PC-9 (cell line): ENCODE measurements at regions not wholly inside any gene's neighbourhood (a gene's known extent, or its start where the extent isn't known, plus 50 kb on each side); places are given as distances from the start of the nearest gene placed in this dataset.
"Not testable (repeated sequence)": the region's sequence is repeated elsewhere in the genome, so short reads cannot be mapped to it uniquely, and the experiment has no call there.

Experiments used
- BruUV-seq: library from RNA; stranded (reverse); fragments of 400-500 nt; replicated peaks from 2 replicates; lab custom pipeline; 2021; lab: Mats Ljungman, UMichigan
- CTCF ChIA-PET: fragments of 300-600 bp; sonication (Branson Sonifier 250); formaldehyde crosslinking; loops from one replicate; lab custom pipeline; 2022; ENCODE audit warnings: antibody characterized with exemption; lab: Charles Lee
- POLR2A ChIA-PET: fragments of 300-600 bp; sonication (Branson Sonifier 250); formaldehyde crosslinking; loops from one replicate; lab custom pipeline; 2022; ENCODE audit warnings: antibody characterized with exemption; ENCODE audit not compliant: unreplicated experiment; lab: Charles Lee
- DNase-seq, 2 experiments: peaks; one replicate each; pipeline versions ENCODE4 v3.0.0 to v3.0.0-alpha.2; 2015 to 2022; ENCODE audit warnings: mixed read lengths in 1 of 2
- H2AFZ ChIP-seq: fragments of 200-600 bp; sonication (generic); 2 replicates; pipeline ENCODE4 v1.8.1; 2017; ENCODE audit warnings: antibody characterized with exemption
- H3F3A ChIP-seq: fragments of 200-600 bp; sonication (generic); 2 replicates; pipeline ENCODE4 v1.8.1; 2017; ENCODE audit warnings: antibody characterized with exemption, mild to moderate bottlenecking, low read depth; ENCODE audit not compliant: insufficient read depth
- H3K27ac ChIP-seq: fragments of 200-600 bp; sonication (generic); 2 replicates; pipeline ENCODE4 v1.6.1; 2016; ENCODE audit warnings: mixed run types
- H3K27me3 ChIP-seq: fragments of 200-600 bp; sonication (generic); 2 replicates; pipeline ENCODE4 v1.6.1; 2016; ENCODE audit warnings: low read depth, mixed run types; ENCODE audit not compliant: insufficient read depth
- H3K36me3 ChIP-seq: fragments of 200-600 bp; sonication (generic); 2 replicates; pipeline ENCODE4 v1.6.1; 2016; ENCODE audit warnings: low read depth, mixed run types
- H3K4me1 ChIP-seq: fragments of 200-600 bp; sonication (generic); replicated peaks from 2 replicates; pipeline ENCODE4 v1.6.1; 2016; ENCODE audit warnings: mixed run types; ENCODE audit not compliant: insufficient read depth
- H3K4me2 ChIP-seq: fragments of 200-600 bp; sonication (generic); 2 replicates; pipeline ENCODE4 v1.6.1; 2017; ENCODE audit warnings: mixed run types
- H3K4me3 ChIP-seq: fragments of 200-600 bp; sonication (generic); 2 replicates; pipeline ENCODE4 v1.6.1; 2016; ENCODE audit warnings: mixed run types
- H3K79me2 ChIP-seq: fragments of 200-600 bp; sonication (generic); 2 replicates; pipeline ENCODE4 v1.6.1; 2017; ENCODE audit warnings: low read depth, mixed run types
- H3K9me2 ChIP-seq: fragments of 200-600 bp; sonication (generic); 2 replicates; pipeline ENCODE4 v1.8.1; 2017; ENCODE audit warnings: mild to moderate bottlenecking; ENCODE audit not compliant: insufficient read depth
- H3K9me3 ChIP-seq: fragments of 200-600 bp; sonication (generic); 2 replicates; pipeline ENCODE4 v1.8.1; 2016; ENCODE audit warnings: low read depth; ENCODE audit not compliant: insufficient read depth
- H4K20me1 ChIP-seq: fragments of 200-600 bp; sonication (generic); 2 replicates; pipeline ENCODE4 v1.8.1; 2017; ENCODE audit not compliant: insufficient read depth
- EZH2 ChIP-seq: fragments of 200-600 bp; sonication (generic); IDR thresholded peaks from 2 replicates; pipeline ENCODE4 v1.8.0; 2017; ENCODE audit warnings: antibody characterized with exemption, low read depth
- intact Hi-C: fragments of 100-400 bp; cut with micrococcal nuclease; formaldehyde crosslinking; loops from one replicate; pipeline ENCODE4 v1.10.0; 2022; ENCODE audit not compliant: unreplicated experiment
- TF ChIP-seq, protein P1 (sequence below): fragments of 200-600 bp; sonication (generic); conservative IDR thresholded peaks from 2 replicates; pipeline ENCODE4 v1.6.1; 2017; ENCODE audit warnings: mixed run types, antibody characterized with exemption, mild to moderate bottlenecking, moderate library complexity

- Histone ChIP-seq H2AFZ (no peak overlapping the region), H3K27ac (no peak overlapping the region), H3F3A (no peaks in the 10 kb centered on the region), H3K4me3 (no peak overlapping the region), H3K4me1 (no peaks in the 10 kb centered on the region), H3K4me2 (no peak overlapping the region), H3K79me2 (no peaks in the 10 kb centered on the region), H3K9me3 (no peaks in the 10 kb centered on the region), H3K36me3 (no peaks in the 10 kb centered on the region), H3K27me3 (peaks cover 75% of the 10 kb centered on the region), H3K9me2 (no peaks in the 10 kb centered on the region), H4K20me1 (no peaks in the 10 kb centered on the region; the same call in 1 of the 2 replicates)
- no peak for DNase-seq
- TF ChIP-seq EZH2, result no peak
- intact Hi-C loops, result no loop called here
- ChIA-PET CTCF (no interaction called here), POLR2A (no interaction called here)
- no TSS peak for BruUV-seq
Measured at GRCh38 chr6:169975701-169976100, 224.3 kb downstream of the ERMARD start.

DNA sequence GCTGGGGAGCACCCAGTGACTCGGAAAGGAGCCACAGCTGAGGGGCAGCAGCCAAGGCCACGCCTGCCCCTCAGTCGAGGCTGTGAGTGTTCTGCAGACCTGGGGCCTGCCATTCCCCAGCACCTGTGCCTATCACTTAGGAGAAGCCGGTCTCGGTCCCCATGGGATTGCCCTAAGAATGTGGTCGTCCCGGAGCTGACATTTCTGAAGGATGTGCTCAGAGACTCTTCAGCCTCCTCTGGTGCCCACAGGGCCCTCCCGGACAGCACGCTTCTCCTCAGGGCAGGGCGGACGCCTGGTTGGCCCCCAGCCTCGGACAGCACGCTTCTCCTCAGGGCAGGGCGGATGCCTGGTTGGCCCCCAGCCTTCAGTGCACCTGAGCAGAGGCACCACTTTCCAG lies 223.9 kb downstream of the ERMARD start:
- H4K20me1 ChIP-seq, result no peaks in the 10 kb centered on the region; the same call in 1 of the 2 replicates
- H3K79me2 ChIP-seq, result no peaks in the 10 kb centered on the region
- H3F3A ChIP-seq, result no peaks in the 10 kb centered on the region
- H3K4me3 ChIP-seq, result no peak overlapping the region
- H3K4me1 ChIP-seq, result no peaks in the 10 kb centered on the region
- H3K9me2 ChIP-seq, result no peaks in the 10 kb centered on the region
- no peak for DNase-seq
- no peak overlapping the region for H3K27ac ChIP-seq
- no peak overlapping the region for H2AFZ ChIP-seq
- no peaks in the 10 kb centered on the region for H3K36me3 ChIP-seq
- H3K9me3 ChIP-seq, result no peaks in the 10 kb centered on the region
- H3K4me2 ChIP-seq, result no peak overlapping the region
- no peak for TF ChIP-seq EZH2
- TF ChIP-seq, protein P1, sequence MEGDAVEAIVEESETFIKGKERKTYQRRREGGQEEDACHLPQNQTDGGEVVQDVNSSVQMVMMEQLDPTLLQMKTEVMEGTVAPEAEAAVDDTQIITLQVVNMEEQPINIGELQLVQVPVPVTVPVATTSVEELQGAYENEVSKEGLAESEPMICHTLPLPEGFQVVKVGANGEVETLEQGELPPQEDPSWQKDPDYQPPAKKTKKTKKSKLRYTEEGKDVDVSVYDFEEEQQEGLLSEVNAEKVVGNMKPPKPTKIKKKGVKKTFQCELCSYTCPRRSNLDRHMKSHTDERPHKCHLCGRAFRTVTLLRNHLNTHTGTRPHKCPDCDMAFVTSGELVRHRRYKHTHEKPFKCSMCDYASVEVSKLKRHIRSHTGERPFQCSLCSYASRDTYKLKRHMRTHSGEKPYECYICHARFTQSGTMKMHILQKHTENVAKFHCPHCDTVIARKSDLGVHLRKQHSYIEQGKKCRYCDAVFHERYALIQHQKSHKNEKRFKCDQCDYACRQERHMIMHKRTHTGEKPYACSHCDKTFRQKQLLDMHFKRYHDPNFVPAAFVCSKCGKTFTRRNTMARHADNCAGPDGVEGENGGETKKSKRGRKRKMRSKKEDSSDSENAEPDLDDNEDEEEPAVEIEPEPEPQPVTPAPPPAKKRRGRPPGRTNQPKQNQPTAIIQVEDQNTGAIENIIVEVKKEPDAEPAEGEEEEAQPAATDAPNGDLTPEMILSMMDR, result no peak
- intact Hi-C loops, result no loop called here
- ChIA-PET POLR2A (no interaction called here), CTCF (no interaction called here)
- H3K27me3 ChIP-seq, result peaks cover 75% of the 10 kb centered on the region
- BruUV-seq, result no TSS peak

DNA sequence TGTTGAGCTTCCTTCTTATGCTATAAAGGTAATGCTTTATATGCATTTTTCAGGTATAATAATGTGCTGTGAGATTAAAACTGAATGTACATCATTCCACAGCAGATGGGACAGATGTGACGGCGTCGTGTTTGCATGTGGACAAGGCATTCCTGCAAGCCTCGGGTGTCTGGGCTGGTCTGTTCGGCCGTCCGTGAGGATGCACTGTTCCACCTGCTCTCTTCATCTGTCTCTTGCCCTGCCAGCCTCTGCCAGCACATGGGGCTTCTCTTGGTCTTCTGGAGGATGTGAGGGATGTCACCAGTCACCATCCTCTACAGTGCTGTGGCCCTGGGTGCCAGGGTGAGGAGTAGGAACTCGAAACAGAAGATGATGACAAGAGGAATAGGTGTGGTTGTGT lies 223.2 kb downstream of the ERMARD start:
- no peak for DNase-seq
- no peaks in the 10 kb centered on the region; the same call in 1 of the 2 replicates for H4K20me1 ChIP-seq
- peaks cover 75% of the 10 kb centered on the region for H3K27me3 ChIP-seq
- no peak overlapping the region for H3K27ac ChIP-seq
- H2AFZ ChIP-seq, result no peak overlapping the region
- CTCF ChIA-PET, result no interaction called here
- no peak for TF ChIP-seq EZH2
- TF ChIP-seq, protein P1, result no peak
- POLR2A ChIA-PET, result no interaction called here
- H3K4me1 ChIP-seq, result no peaks in the 10 kb centered on the region
- no peaks in the 10 kb centered on the region for H3K36me3 ChIP-seq
- no peaks in the 10 kb centered on the region for H3K9me2 ChIP-seq
- no peaks in the 10 kb centered on the region for H3K9me3 ChIP-seq
- no TSS peak for BruUV-seq
- no peak overlapping the region for H3K4me3 ChIP-seq
- H3K4me2 ChIP-seq, result no peak overlapping the region
- no peaks in the 10 kb centered on the region for H3K79me2 ChIP-seq
- no peaks in the 10 kb centered on the region for H3F3A ChIP-seq
- intact Hi-C loops, result no loop called here

DNA sequence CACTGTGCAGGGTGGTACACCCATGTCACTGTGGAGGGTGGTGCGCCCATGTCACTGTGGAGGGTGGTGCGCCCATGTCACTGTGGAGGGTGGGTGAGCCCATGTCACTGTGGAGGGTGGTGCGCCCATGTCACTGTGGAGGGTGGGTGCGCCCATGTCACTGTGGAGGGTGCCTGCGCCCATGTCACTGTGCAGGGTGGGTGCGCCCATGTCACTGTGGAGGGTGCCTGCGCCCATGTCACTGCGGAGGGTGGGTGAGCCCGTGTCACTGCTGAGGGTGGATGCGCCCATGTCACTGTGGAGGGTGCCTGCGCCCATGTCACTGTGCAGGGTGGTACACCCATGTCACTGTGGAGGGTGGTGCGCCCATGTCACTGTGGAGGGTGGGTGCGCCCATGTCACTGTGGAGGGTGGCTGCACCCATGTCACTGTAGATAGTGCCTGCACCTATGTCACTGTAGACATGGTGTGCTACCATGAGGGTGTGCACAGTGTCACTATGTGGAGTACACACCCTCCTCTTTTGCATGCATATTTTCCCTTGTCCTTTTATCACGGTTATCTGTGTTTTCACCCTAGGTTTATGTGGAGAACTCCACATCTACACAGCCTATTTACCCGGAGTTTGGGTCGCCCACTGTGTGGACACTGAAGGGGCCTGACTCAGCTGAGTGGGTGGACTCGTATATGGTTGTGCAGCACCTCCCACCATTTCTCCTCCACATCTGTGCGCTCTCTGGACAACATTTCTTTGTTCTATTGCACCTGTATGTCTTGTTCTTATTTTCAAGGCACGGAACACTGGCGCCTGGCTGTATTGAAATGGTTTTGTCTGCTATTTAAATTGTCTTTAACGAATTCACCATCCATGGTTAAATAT lies 222.4 kb downstream of the ERMARD start:
- H3K4me1 ChIP-seq, H2AFZ ChIP-seq, H3K4me2 ChIP-seq, H3K27ac ChIP-seq, POLR2A ChIA-PET, DNase-seq, intact Hi-C loops, H4K20me1 ChIP-seq, CTCF ChIA-PET, H3K9me2 ChIP-seq, H3K79me2 ChIP-seq, H3K9me3 ChIP-seq, H3K4me3 ChIP-seq, H3F3A ChIP-seq, BruUV-seq, H3K36me3 ChIP-seq: not testable (repeated sequence)
- peaks cover 75% of the 10 kb centered on the region for H3K27me3 ChIP-seq
